OCI-LY7 (cell line): ENCODE measurements at regions not wholly inside any gene's neighbourhood (a gene's known extent, or its start where the extent isn't known, plus 50 kb on each side); places are given as distances from the start of the nearest gene placed in this dataset.
"Not testable (repeated sequence)": the region's sequence is repeated elsewhere in the genome, so short reads cannot be mapped to it uniquely, and the experiment has no call there.

ENCODE experiments used
- BruUV-seq: library from RNA; stranded (reverse); fragments of 400-500 nt; replicated peaks from 2 replicates; lab custom pipeline; 2021; lab: Mats Ljungman, UMichigan
- CTCF ChIA-PET: fragments of 300-600 bp; sonication (Branson Sonifier 250); formaldehyde crosslinking; loops from one replicate; lab custom pipeline; 2022; ENCODE audit warnings: antibody characterized with exemption; ENCODE audit not compliant: unreplicated experiment; lab: Charles Lee
- POLR2A ChIA-PET: fragments of 300-600 bp; sonication (Branson Sonifier 250); formaldehyde crosslinking; loops from one replicate; lab custom pipeline; 2022; ENCODE audit warnings: antibody characterized with exemption; lab: Charles Lee
- DNase-seq: peaks from one replicate; pipeline ENCODE4 v3.0.0-alpha.2; 2015; ENCODE audit warnings: low spot score
- H2AFZ ChIP-seq: fragments of 200-600 bp; sonication (generic), shearing (Covaris generic); 2 replicates; pipeline ENCODE4 v1.6.1; 2014; ENCODE audit warnings: mild to moderate bottlenecking, antibody characterized with exemption, low read length, moderate library complexity
- H3K27ac ChIP-seq: fragments of 200-600 bp; sonication (generic); 2 replicates; pipeline ENCODE4 v1.5.1; 2014; ENCODE audit warnings: mixed run types, low read depth, mild to moderate bottlenecking, moderate library complexity, low read length, inconsistent platforms; ENCODE audit not compliant: poor library complexity, severe bottlenecking
- H3K36me3 ChIP-seq: fragments of 200-600 bp; sonication (generic); 2 replicates; pipeline ENCODE4 v1.6.1; 2014; ENCODE audit warnings: mild to moderate bottlenecking, antibody characterized with exemption, low read length, moderate library complexity, mixed read lengths; ENCODE audit not compliant: insufficient read depth
- H3K4me1 ChIP-seq: fragments of 200-600 bp; sonication (generic); 2 replicates; pipeline ENCODE4 v1.5.1; 2014; ENCODE audit warnings: mild to moderate bottlenecking, low read length; ENCODE audit not compliant: insufficient read depth, poor library complexity, severe bottlenecking
- H3K4me2 ChIP-seq: fragments of 200-600 bp; sonication (generic); 2 replicates; pipeline ENCODE4 v1.6.1; 2014; ENCODE audit warnings: mild to moderate bottlenecking, low read length
- H3K4me3 ChIP-seq: fragments of 200-600 bp; sonication (generic); 2 replicates; pipeline ENCODE4 v1.5.1; 2014; ENCODE audit warnings: mild to moderate bottlenecking, low read depth, low read length; ENCODE audit not compliant: poor library complexity, severe bottlenecking
- H3K79me2 ChIP-seq: fragments of 200-600 bp; sonication (generic); 2 replicates; pipeline ENCODE4 v1.6.1; 2016; ENCODE audit warnings: low read depth, mild to moderate bottlenecking, low read length, moderate library complexity, mixed read lengths; ENCODE audit not compliant: insufficient read depth
- H3K9me2 ChIP-seq: fragments of 200-600 bp; sonication (generic); 2 replicates; pipeline ENCODE4 v1.6.1; 2016; ENCODE audit warnings: mild to moderate bottlenecking, low read length, mixed read lengths; ENCODE audit not compliant: insufficient read depth
- H3K9me3 ChIP-seq: fragments of 200-600 bp; sonication (generic); 2 replicates; pipeline ENCODE4 v1.6.1; 2014; ENCODE audit warnings: mild to moderate bottlenecking, mixed run types, low read length, mixed read lengths
- H4K20me1 ChIP-seq: fragments of 200-600 bp; sonication (generic); 2 replicates; pipeline ENCODE4 v1.6.1; 2014; ENCODE audit warnings: mild to moderate bottlenecking, antibody characterized with exemption, low read length, moderate library complexity, mixed read lengths; ENCODE audit not compliant: insufficient read depth
- EZH2phosphoT487 ChIP-seq: fragments of 200-600 bp; sonication (generic); IDR thresholded peaks from 2 replicates; pipeline ENCODE4 v1.6.1; 2018; ENCODE audit warnings: low read depth, borderline replicate concordance, mild to moderate bottlenecking, mixed run types, antibody characterized with exemption, low read length, moderate library complexity, mixed read lengths
- intact Hi-C: fragments of 100-400 bp; cut with micrococcal nuclease; formaldehyde crosslinking; loops from one replicate; pipeline ENCODE4 v1.10.0; 2022; ENCODE audit not compliant: unreplicated experiment
- TF ChIP-seq, protein P1 (sequence below): fragments of 200-600 bp; sonication (generic); conservative IDR thresholded peaks from 2 replicates; pipeline ENCODE4 v1.5.1; 2014; ENCODE audit warnings: mild to moderate bottlenecking, antibody characterized with exemption, low read length, moderate library complexity, mixed read lengths

DNA sequence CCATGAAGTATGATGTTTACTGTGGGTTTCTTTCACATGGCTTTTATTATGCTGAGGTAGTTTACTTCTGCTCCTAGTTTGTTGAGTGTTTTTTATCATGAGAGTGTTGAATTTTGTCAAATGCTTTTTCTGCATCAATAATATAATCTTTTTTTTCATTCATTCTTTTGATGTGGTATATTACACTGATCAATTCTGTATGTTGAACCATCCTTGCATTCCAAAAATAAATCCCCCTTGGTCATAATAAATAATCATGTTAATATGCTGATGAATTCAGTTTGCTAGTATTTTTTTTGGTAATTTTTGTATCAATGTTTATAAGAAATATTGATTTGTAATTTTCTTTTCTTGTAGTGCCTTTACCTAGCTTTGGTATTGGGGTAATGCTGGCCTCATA is 97.9 kb upstream of the ZNF648 start:
- Histone ChIP-seq H3K4me1 (no peaks in the 10 kb centered on the region), H3K4me2 (no peak overlapping the region), H2AFZ (no peak overlapping the region), H3K4me3 (no peak overlapping the region), H4K20me1 (no peaks in the 10 kb centered on the region), H3K9me3 (peaks cover 10% of the 10 kb centered on the region; the same call in 1 of the 2 replicates), H3K9me2 (peaks cover 4% of the 10 kb centered on the region; the same call in 1 of the 2 replicates), H3K79me2 (no peaks in the 10 kb centered on the region), H3K27ac (no peak overlapping the region), H3K36me3 (no peaks in the 10 kb centered on the region)
- no peak for DNase-seq
- TF ChIP-seq, protein P1, sequence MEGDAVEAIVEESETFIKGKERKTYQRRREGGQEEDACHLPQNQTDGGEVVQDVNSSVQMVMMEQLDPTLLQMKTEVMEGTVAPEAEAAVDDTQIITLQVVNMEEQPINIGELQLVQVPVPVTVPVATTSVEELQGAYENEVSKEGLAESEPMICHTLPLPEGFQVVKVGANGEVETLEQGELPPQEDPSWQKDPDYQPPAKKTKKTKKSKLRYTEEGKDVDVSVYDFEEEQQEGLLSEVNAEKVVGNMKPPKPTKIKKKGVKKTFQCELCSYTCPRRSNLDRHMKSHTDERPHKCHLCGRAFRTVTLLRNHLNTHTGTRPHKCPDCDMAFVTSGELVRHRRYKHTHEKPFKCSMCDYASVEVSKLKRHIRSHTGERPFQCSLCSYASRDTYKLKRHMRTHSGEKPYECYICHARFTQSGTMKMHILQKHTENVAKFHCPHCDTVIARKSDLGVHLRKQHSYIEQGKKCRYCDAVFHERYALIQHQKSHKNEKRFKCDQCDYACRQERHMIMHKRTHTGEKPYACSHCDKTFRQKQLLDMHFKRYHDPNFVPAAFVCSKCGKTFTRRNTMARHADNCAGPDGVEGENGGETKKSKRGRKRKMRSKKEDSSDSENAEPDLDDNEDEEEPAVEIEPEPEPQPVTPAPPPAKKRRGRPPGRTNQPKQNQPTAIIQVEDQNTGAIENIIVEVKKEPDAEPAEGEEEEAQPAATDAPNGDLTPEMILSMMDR: no peak
- no peak for TF ChIP-seq EZH2phosphoT487
- intact Hi-C loops: no loop called here
- CTCF ChIA-PET: no interaction called here
- BruUV-seq: no TSS peak
- POLR2A ChIA-PET: no interaction called here

- Histone ChIP-seq H3K27ac (no peak overlapping the region), H3K4me2 (no peak overlapping the region), H2AFZ (no peak overlapping the region), H3K4me1 (no peaks in the 10 kb centered on the region), H3K9me3 (peaks cover 10% of the 10 kb centered on the region; the same call in 1 of the 2 replicates), H3K79me2 (no peaks in the 10 kb centered on the region), H3K36me3 (no peaks in the 10 kb centered on the region), H3K4me3 (no peak overlapping the region), H4K20me1 (no peaks in the 10 kb centered on the region), H3K9me2 (peaks cover 4% of the 10 kb centered on the region; the same call in 1 of the 2 replicates)
- DNase-seq: no peak
- no TSS peak for BruUV-seq
- POLR2A ChIA-PET: no interaction called here
- CTCF ChIA-PET: no interaction called here
- TF ChIP-seq, protein P1: no peak
- TF ChIP-seq EZH2phosphoT487: no peak
- intact Hi-C loops: no loop called here
Observed at GRCh38 chr1:182157187-182157586, 95.7 kb upstream of the ZNF648 start.

- H3K4me1 ChIP-seq, H4K20me1 ChIP-seq, BruUV-seq, intact Hi-C loops, CTCF ChIA-PET, H3K4me3 ChIP-seq, H3K36me3 ChIP-seq, DNase-seq, POLR2A ChIA-PET, H3K9me3 ChIP-seq, H3K79me2 ChIP-seq, H3K4me2 ChIP-seq, H3K9me2 ChIP-seq, H2AFZ ChIP-seq, H3K27ac ChIP-seq: not testable (repeated sequence)
Observed at GRCh38 chr1:182154425-182154824, 92.9 kb upstream of the ZNF648 start.
